Stomach smooth muscle (tissue), 2 donors: ENCODE measurements at regions not wholly inside any gene's neighbourhood (a gene's known extent, or its start where the extent isn't known, plus 50 kb on each side); places are given as distances from the start of the nearest gene placed in this dataset.

ENCODE experiments used
- H3K27ac ChIP-seq: one replicate; pipeline ENCODE4 v1.7.0; 2013; ENCODE audit warnings: mild to moderate bottlenecking, low read length, inconsistent platforms
- H3K27me3 ChIP-seq, 2 donors: one replicate each; pipeline ENCODE4 v1.7.0; 2013; ENCODE audit warnings: low read length in 2 of 2; ENCODE audit not compliant: insufficient read depth in 2 of 2, control insufficient read depth in 1 of 2
- H3K36me3 ChIP-seq, 2 donors: one replicate each; pipeline ENCODE4 v1.7.0; 2013; ENCODE audit warnings: low read length in 2 of 2; ENCODE audit not compliant: control insufficient read depth in 2 of 2, insufficient read depth in 2 of 2
- H3K4me1 ChIP-seq: one replicate; pipeline ENCODE4 v1.7.0; 2013; ENCODE audit warnings: low read length; ENCODE audit not compliant: control insufficient read depth, insufficient read depth
- H3K4me3 ChIP-seq, 2 donors: one replicate each; pipeline ENCODE4 v1.7.0; 2013; ENCODE audit warnings: low read length in 2 of 2
- H3K9ac ChIP-seq, 2 donors: one replicate each; pipeline ENCODE4 v1.7.0; 2013; ENCODE audit warnings: low read length in 2 of 2, mild to moderate bottlenecking in 1 of 2
- H3K9me3 ChIP-seq, 2 donors: one replicate each; pipeline ENCODE4 v1.7.0; 2013; ENCODE audit warnings: low read length in 2 of 2; ENCODE audit not compliant: control insufficient read depth in 2 of 2
- donor health status: healthy.
- donor health status: Pancreatic carcinoma.

DNA sequence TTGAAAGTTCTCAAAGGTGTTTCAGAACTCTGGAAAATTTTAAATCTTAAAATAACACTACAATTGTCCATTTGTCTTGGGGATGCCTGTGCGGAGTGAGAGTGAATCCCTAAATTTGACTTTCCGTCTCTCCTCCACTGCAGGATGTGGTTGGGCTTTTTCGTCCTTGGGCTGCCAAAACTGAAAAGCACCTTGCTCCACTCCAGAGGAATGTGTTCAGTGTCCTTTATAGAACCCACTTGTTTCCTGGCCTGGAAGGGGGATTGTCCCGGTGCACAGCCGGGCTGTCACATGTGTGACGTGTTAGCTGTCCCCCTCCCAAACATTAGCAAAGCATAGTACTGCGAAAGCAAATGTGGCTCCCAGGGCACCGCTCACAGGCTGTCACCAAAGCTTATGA, 69.6 kb upstream of the ATP10A start:
- Histone ChIP-seq H3K27ac (no peak overlapping the region), H3K4me1 (peaks cover 12% of the 10 kb centered on the region), H3K9ac (no peak overlapping the region), H3K36me3 (no peaks in the 10 kb centered on the region), H3K27me3 (no peaks in the 10 kb centered on the region), H3K4me3 (no peak overlapping the region), H3K9me3 (no peaks in the 10 kb centered on the region)

DNA sequence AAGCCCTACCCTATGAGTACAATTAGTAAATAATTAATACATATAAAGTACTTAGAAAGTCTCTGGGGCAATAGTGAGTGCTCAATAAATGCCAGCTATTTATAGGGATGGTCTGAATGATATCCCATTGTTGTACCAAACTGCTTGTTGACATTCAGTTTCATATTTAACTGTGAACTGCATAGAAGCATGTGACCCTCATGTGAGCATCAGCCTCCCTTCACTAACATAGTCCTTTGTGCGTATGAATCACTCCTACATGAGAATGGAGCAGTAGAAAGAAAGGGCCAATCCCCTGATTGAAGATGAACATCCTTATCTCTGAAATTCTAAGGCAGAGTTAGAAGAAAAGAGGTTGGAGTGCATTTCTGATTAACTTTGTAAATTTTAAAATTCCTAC, 68.7 kb upstream of the ATP10A start:
- Histone ChIP-seq H3K9me3 (no peaks in the 10 kb centered on the region), H3K36me3 (no peaks in the 10 kb centered on the region), H3K27ac (no peak overlapping the region), H3K27me3 (no peaks in the 10 kb centered on the region), H3K4me3 (no peak overlapping the region), H3K9ac (no peak overlapping the region), H3K4me1 (peaks cover 12% of the 10 kb centered on the region)

DNA sequence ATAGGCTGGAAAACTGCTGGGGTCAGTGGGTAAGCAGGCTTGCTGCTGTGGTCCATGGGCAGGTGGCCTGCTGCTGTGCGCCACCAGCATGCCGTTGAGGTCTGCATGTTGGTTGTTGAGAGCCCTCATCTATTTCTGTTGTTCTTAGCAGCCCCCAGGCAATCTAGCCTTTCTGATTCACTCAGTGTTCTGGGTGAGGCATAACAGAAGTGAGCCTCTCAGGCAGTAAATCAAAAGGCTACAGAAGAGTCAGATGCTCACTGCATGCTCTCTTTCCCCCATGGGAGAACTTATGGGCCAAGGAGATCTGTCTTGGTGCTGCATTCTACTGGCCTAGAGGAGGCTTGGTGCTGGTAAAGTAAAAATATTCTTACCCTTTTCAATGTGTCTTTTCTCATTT, 67.8 kb upstream of the ATP10A start:
- Histone ChIP-seq H3K27ac (no peak overlapping the region), H3K27me3 (no peaks in the 10 kb centered on the region), H3K9me3 (no peaks in the 10 kb centered on the region), H3K4me3 (no peak overlapping the region), H3K9ac (no peak overlapping the region), H3K4me1 (peaks cover 12% of the 10 kb centered on the region), H3K36me3 (no peaks in the 10 kb centered on the region)
